ENCODE measurements at regions not wholly inside any gene's neighbourhood (a gene's known extent, or its start where the extent isn't known, plus 50 kb on each side); places are given as distances from the start of the nearest gene placed in this dataset.

DNA sequence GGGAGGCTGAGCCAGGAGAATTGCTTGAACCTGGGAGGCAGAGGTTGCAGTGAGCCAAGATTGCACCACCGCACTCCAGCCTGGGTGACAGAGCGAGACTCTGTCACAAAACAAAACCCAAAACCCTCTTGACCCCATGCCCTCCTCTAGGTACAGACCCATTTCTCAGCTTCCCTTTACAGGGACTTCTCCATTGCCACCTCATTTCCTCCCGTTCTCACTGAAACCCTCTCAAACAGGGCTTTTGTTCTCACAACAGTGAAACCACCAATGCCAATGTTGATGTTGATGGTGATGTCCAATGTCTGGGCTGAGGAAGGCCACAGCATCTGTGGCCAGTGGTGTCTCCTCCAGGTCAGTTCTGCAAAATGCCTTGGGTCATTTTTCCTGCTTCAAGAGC, 69.0 kb upstream of the ZCCHC2 start:
- no peak for TF ChIP-seq POLR2A (IDR thresholded peaks at IDR 0.05)
- TF ChIP-seq EP300 (IDR thresholded peaks at IDR 0.05) = no peak

Data from sigmoid colon (tissue), 4 donors.